ENCODE measurements at regions not wholly inside any gene's neighbourhood (a gene's known extent, or its start where the extent isn't known, plus 50 kb on each side); places are given as distances from the start of the nearest gene placed in this dataset.

DNA sequence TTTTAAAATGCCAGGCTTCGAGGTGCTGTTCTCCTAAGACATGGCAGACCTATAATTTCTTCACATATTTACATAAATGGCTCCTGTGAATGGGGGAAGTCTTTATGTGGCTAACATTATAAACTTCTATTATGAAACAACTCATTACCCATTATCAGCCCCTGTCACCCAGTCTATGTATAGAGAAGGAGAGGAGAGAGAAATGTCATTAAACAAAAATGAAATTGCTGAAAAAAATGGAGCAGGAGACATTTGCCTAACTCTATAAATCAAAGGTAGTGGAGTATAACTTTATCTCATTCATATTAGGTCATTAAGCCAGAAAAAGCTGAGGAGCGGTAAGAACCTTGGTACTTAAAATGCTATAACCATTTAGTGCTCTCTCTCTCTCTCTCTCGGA, 71.9 kb upstream of the KRR1 start:
- Mint-ChIP-seq H3K4me3 (no peak overlapping the region), H3K4me1 (no peaks in the 10 kb centered on the region), H3K9me3 (no peaks in the 10 kb centered on the region), H3K36me3 (ENCODE audit: low read depth) (no peaks in the 10 kb centered on the region), H3K27me3 (peaks cover 5% of the 10 kb centered on the region), H3K27ac (no peak overlapping the region)
- intact Hi-C loops (cut with micrococcal nuclease), result no loop called here
- TF ChIP-seq, protein P1, sequence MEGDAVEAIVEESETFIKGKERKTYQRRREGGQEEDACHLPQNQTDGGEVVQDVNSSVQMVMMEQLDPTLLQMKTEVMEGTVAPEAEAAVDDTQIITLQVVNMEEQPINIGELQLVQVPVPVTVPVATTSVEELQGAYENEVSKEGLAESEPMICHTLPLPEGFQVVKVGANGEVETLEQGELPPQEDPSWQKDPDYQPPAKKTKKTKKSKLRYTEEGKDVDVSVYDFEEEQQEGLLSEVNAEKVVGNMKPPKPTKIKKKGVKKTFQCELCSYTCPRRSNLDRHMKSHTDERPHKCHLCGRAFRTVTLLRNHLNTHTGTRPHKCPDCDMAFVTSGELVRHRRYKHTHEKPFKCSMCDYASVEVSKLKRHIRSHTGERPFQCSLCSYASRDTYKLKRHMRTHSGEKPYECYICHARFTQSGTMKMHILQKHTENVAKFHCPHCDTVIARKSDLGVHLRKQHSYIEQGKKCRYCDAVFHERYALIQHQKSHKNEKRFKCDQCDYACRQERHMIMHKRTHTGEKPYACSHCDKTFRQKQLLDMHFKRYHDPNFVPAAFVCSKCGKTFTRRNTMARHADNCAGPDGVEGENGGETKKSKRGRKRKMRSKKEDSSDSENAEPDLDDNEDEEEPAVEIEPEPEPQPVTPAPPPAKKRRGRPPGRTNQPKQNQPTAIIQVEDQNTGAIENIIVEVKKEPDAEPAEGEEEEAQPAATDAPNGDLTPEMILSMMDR (IDR thresholded peaks at IDR 0.05), result no peak
- POLR2A ChIA-PET, result no interaction called here
- CTCF ChIA-PET, result no interaction called here
- no peak for DNase-seq
- ATAC-seq (ENCODE audit: low read depth), result no peak

DNA sequence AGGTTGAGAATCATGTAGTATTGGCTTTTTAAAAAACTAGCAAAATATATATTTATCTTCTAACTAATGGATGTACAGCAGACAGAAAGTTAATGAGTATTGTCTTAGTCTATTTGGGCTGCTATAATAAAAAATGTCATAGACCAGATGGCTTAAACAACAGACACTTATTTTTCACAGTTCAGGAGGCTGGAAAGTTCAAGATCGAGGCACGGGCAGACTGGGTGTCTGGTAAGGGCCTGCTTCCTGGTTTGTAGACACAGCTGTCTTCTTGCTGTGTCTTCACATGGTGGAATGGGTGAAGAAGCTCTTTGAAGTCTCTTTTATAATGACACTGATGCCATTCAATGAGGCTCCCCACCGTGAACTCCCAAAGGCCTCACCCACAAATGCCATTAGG, 70.1 kb upstream of the KRR1 start:
- no peaks in the 10 kb centered on the region for H3K4me1 Mint-ChIP-seq
- H3K27ac Mint-ChIP-seq, result no peak overlapping the region
- ATAC-seq (ENCODE audit: low read depth) (no peak), DNase-seq (no peak)
- POLR2A ChIA-PET, result no interaction called here
- no peaks in the 10 kb centered on the region for H3K36me3 Mint-ChIP-seq (ENCODE audit: low read depth)
- intact Hi-C loops (cut with micrococcal nuclease), result no loop called here
- CTCF ChIA-PET, result no interaction called here
- H3K27me3 Mint-ChIP-seq, result peaks cover 5% of the 10 kb centered on the region
- TF ChIP-seq, protein P1 (IDR thresholded peaks at IDR 0.05), result no peak
- H3K9me3 Mint-ChIP-seq, result no peaks in the 10 kb centered on the region
- H3K4me3 Mint-ChIP-seq, result no peak overlapping the region

DNA sequence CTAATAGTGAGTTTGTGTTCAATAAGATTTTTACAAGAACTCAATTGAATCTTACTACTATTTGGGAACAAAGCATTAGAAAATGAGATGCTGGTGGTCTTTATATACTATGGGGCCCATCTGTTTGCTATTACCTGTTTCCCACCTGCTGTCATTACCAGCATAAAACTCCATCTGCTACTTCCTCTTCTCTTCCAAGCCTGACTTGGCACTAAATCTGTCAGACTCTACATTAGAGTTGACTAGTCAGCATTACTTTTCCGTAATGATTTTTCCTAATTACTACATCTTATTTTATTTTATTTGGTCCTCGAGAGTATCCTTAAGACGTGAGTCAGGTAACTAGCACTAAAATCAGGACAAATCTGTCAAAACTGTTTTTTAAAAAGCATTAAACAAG, 68.1 kb upstream of the KRR1 start:
- DNase-seq, result no peak
- no peaks in the 10 kb centered on the region for H3K9me3 Mint-ChIP-seq
- ChIA-PET CTCF (no interaction called here), POLR2A (no interaction called here)
- H3K36me3 Mint-ChIP-seq (ENCODE audit: low read depth), result no peaks in the 10 kb centered on the region
- TF ChIP-seq, protein P1 (IDR thresholded peaks at IDR 0.05), result no peak
- H3K4me1 Mint-ChIP-seq, result no peaks in the 10 kb centered on the region
- H3K27ac Mint-ChIP-seq, result no peak overlapping the region
- H3K4me3 Mint-ChIP-seq, result no peak overlapping the region
- intact Hi-C loops (cut with micrococcal nuclease), result no loop called here
- no peak for ATAC-seq (ENCODE audit: low read depth)
- peaks cover 7% of the 10 kb centered on the region for H3K27me3 Mint-ChIP-seq

DNA sequence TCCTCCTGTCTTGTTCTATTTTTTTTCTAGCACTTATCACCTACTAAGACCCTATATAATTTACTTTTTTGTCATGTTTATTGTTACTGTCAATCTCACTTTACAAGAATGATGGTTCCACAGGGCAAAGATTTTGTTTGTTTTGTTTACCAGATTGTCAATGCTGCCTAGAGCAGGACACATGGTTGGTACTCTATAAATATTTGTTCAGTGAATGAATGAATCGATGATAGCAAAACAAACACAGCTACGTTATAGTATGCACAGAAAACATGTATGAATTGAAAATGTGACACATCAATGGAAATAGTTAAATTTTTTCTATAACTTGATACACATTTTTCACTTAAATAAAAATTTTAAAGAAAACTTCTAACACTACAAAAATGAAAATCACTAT, 67.1 kb upstream of the KRR1 start:
- DNase-seq (no peak), ATAC-seq (ENCODE audit: low read depth) (no peak)
- Mint-ChIP-seq H3K36me3 (ENCODE audit: low read depth) (no peaks in the 10 kb centered on the region), H3K27ac (no peak overlapping the region), H3K9me3 (no peaks in the 10 kb centered on the region), H3K27me3 (peaks cover 4% of the 10 kb centered on the region), H3K4me3 (no peak overlapping the region), H3K4me1 (no peaks in the 10 kb centered on the region)
- ChIA-PET POLR2A (no interaction called here), CTCF (no interaction called here)
- intact Hi-C loops (cut with micrococcal nuclease), result no loop called here
- TF ChIP-seq, protein P1 (IDR thresholded peaks at IDR 0.05), result no peak

DNA sequence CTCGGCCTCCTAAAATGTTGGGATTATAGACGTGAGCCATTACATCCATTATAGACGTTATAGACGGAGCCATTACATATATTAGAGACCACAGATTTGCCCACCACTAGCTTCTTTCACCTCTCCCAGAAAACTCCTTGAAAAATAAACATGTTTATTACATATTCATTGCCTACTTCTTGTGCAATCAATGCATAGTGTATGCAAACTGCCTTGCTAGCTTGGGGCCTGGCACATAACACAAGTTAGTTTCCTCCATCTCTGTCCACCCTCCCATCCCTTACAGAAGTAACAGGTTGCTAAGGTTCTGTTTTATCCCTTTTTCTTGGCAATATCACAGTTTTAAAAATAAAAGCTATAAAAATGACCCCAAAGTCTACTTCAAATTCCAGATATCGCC, 66.4 kb upstream of the KRR1 start:
- DNase-seq (no peak), ATAC-seq (ENCODE audit: low read depth) (no peak)
- H3K9me3 Mint-ChIP-seq, result no peaks in the 10 kb centered on the region
- no peak overlapping the region for H3K4me3 Mint-ChIP-seq
- intact Hi-C loops (cut with micrococcal nuclease), result no loop called here
- TF ChIP-seq, protein P1 (IDR thresholded peaks at IDR 0.05), result no peak
- no peaks in the 10 kb centered on the region for H3K36me3 Mint-ChIP-seq (ENCODE audit: low read depth)
- ChIA-PET CTCF (no interaction called here), POLR2A (interaction anchor here (1.0 kb wide), 1 partner anchor 459 kb away, joined by 3 read pairs; no protein-coding TSS in a partner anchor)
- no peaks in the 10 kb centered on the region for H3K4me1 Mint-ChIP-seq
- H3K27ac Mint-ChIP-seq, result no peak overlapping the region
- H3K27me3 Mint-ChIP-seq, result peaks cover 4% of the 10 kb centered on the region
